Pons (tissue), 1 donor: ENCODE measurements at regions not wholly inside any gene's neighbourhood (a gene's known extent, or its start where the extent isn't known, plus 50 kb on each side); places are given as distances from the start of the nearest gene placed in this dataset.
A peak's percentile ranks its signal among the peaks of the same experiment; 100 is the strongest.
"Not testable (repeated sequence)": the region's sequence is repeated elsewhere in the genome, so short reads cannot be mapped to it uniquely, and the experiment has no call there.

ENCODE experiments used
- DNase-seq: peaks from one replicate; pipeline ENCODE4 v3.0.0-alpha.2; 2016; ENCODE audit warnings: low spot score

GRCh38 chr5:40277161-40277906 is 402.4 kb upstream of the PTGER4 start:
- DNase-seq = no peak

GRCh38 chr5:40276426-40277102 is 403.2 kb upstream of the PTGER4 start:
- no peak for DNase-seq

GRCh38 chr5:40274568-40274967 is 405.1 kb upstream of the PTGER4 start:
- no peak for DNase-seq

GRCh38 chr5:40273936-40274335 is 405.8 kb upstream of the PTGER4 start:
- no peak for DNase-seq

DNA sequence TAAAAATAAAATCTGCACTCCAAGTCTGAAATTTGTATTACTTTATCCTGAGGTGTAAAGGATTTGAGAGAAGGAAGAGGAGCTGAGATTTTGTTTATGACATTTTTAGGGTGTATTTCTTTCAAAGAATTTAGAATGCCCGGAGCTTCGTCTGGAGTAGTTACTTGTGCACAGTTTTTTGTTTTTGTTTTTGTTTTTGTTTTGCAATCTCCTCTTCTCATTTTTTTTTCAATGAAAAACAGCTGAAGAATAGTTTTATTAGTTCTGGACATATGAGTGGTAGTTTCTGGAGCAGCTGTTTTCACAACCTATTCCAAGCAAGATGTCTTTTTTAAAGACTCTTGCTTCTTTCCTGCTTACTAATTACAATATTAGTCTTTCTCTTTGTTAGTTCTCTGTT is 408.2 kb upstream of the PTGER4 start:
- DNase-seq = no peak

GRCh38 chr5:40270274-40270845 is 409.4 kb upstream of the PTGER4 start:
- DNase-seq = no peak

- no peak for DNase-seq
Measured at GRCh38 chr5:40268088-40268487, 411.6 kb upstream of the PTGER4 start.

- DNase-seq = no peak
Measured at GRCh38 chr5:40266952-40267351, 412.8 kb upstream of the PTGER4 start.

- DNase-seq = no peak
Measured at GRCh38 chr5:40261984-40262383, 417.7 kb upstream of the PTGER4 start.

GRCh38 chr5:40260361-40260760 is 419.4 kb upstream of the PTGER4 start:
- no peak for DNase-seq

DNA sequence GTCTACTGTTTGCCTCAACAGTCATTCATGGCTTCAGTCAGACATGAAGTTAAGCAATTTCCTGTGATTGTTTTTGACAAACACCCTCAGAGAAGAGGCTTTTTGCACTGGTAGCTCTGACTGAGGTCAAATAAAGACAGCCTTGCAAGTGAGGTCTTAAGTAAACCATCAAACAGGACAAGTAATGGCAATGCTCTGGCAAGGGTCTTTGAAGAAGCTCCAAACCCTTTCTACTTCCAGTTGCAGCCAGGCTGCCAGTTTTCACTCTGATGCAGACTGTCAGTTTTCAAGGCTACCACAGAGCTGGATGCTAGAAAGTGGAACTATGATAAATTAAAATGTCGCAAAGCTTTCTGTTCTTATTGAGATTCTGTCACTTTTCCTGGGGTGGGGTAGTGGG is 421.5 kb upstream of the PTGER4 start:
- DNase-seq = peak; percentile 8

DNA sequence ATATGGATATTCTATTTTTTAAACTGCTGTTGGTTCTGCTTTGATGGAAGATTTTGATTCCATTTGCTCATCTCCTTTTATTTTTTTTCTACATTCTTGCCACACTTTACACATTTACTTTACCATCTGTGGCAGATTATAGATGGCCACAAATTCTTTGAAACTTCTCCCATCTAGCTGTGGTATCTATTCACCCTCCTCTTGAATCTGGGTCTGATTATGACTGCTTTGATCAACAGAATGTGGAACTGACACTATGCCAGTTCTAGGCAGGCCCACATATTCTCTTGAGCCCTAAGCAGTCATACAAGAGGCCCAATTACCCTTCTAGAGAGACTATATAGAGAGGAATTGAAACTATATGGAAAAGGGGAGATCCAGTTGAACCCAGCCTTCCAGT is 439.0 kb upstream of the PTGER4 start:
- DNase-seq = no peak

GRCh38 chr5:40240111-40240510 is 439.6 kb upstream of the PTGER4 start:
- DNase-seq = no peak

DNA sequence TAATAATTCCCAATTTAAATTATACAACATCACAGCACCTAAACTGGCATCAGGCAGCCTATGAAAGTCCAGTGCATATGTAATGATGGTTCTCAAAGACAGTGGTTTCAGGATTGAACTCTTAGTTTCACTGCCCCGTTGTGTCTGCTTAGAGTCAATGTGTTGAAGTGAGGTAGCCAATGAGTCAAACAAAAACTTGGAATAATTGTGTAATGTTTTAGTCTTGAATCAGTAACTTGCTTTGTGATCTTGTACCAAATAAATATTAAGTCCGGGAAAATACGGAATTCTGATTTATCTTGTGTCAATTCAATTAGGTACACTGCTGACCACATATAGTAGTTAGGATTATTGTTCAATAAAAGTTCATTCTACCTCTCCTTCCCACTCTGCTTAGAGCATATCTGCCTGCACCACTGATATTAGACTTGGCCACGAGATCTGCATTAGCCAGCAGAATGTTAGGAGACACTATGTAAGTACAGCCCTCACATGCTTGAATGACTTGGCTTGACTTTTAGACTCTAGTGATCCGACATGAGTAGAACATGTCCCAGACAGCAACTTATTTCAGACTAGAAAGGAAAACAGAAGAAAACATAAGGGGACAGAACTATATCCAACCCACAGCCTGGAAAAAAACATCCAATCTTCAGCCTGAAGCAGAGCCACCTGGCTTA is 441.5 kb upstream of the PTGER4 start:
- DNase-seq = no peak

GRCh38 chr5:40235471-40236400 is 444.0 kb upstream of the PTGER4 start:
- no peak for DNase-seq

DNA sequence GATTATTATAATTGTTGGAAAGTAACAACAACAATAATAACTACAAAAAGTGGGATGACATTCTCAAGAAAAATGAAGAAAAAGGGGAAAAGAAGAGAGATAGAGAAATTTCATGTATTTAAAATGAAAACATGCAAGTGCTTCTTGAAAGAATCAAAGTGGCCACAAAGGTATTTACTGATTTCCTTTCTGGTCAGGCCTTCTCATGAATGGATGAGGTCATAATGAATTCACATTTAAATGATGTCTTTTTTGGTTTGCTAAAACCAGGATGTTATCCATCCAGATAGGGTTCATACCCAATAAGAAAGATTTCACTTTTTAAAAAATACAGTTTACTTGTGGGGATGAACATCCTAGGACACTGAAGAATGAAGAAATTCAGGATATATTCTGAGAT is 446.4 kb upstream of the PTGER4 start:
- DNase-seq = no peak

DNA sequence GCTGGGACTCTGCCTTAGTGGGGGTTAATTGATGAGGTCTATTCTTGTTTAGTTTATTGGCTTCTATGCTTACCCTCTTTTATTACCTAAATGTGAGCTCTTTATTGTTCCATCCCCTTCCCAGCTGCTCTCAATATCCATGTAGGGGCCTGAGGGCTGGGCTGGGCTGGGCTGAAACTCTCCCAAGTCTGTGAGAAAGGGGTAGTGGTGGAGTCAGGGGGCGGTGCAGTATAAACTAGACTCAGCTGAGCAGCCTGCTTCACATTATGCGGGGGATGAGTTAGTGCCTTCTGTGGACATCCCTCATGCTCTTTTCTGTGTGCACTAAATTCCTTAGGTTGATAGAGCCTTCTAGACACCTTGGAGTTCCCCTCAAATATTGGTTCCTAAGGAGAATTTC is 451.8 kb upstream of the PTGER4 start:
- no peak for DNase-seq

DNA sequence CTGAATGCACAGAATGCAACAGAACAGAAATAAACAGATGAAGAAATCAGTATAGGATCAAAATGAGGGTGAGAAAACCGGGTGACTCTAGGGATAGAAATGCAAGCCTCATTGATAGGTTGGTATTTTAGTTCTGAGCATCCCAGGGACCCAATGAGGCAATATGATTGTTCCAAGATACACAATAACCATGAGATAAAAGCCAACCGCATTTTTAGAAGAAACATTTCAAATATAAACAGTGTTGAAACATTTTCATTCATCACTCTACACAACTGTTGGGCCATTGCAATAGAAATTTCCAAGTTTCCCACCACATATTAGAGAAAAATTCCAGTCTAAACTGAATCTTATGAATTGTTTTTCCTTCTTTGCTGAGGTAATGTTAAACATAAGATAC is 452.3 kb upstream of the PTGER4 start:
- DNase-seq = no peak

GRCh38 chr5:40226906-40227305 is 452.8 kb upstream of the PTGER4 start:
- DNase-seq = no peak

- DNase-seq = not testable (repeated sequence)
Measured at GRCh38 chr5:40225147-40225546, 454.6 kb upstream of the PTGER4 start.

GRCh38 chr5:40224421-40224820 is 455.3 kb upstream of the PTGER4 start:
- no peak for DNase-seq
